ENCODE measurements at regions not wholly inside any gene's neighbourhood (a gene's known extent, or its start where the extent isn't known, plus 50 kb on each side); places are given as distances from the start of the nearest gene placed in this dataset.

GRCh38 chr1:214198571-214198970, 82.4 kb upstream of the SMYD2 start:
- CTCF ChIA-PET = interaction anchor here (2.7 kb wide), 1 partner anchor 134 kb away, joined by 8 read pairs; no protein-coding TSS in a partner anchor
- H3K27ac Mint-ChIP-seq = no peak overlapping the region
- no peaks in the 10 kb centered on the region for H3K4me1 Mint-ChIP-seq
- no peak overlapping the region for H3K4me3 Mint-ChIP-seq
- ATAC-seq (no peak), DNase-seq (no peak)
- H3K27me3 Mint-ChIP-seq = peaks cover 36% of the 10 kb centered on the region
- H3K36me3 Mint-ChIP-seq = no peaks in the 10 kb centered on the region
- no peaks in the 10 kb centered on the region for H3K9me3 Mint-ChIP-seq (ENCODE audit: low read depth)

- Mint-ChIP-seq H3K9me3 (ENCODE audit: low read depth) (no peaks in the 10 kb centered on the region), H3K36me3 (no peaks in the 10 kb centered on the region), H3K27me3 (peaks cover 28% of the 10 kb centered on the region), H3K4me1 (no peaks in the 10 kb centered on the region), H3K4me3 (no peak overlapping the region), H3K27ac (no peak overlapping the region)
- CTCF ChIA-PET = interaction anchor here (1.0 kb wide), 1 partner anchor 11 kb away, joined by 3 read pairs; no protein-coding TSS in a partner anchor
- DNase-seq = no peak
- ATAC-seq = no peak
These were observed 81.4 kb upstream of the SMYD2 start for GRCh38 chr1:214199585-214199984.

GRCh38 chr1:214202992-214203391, 78.0 kb upstream of the SMYD2 start:
- H3K4me3 Mint-ChIP-seq = no peak overlapping the region
- no peak overlapping the region for H3K27ac Mint-ChIP-seq
- DNase-seq (no peak), ATAC-seq (no peak)
- CTCF ChIA-PET = no interaction called here
- H3K4me1 Mint-ChIP-seq = no peaks in the 10 kb centered on the region
- peaks cover 29% of the 10 kb centered on the region for H3K27me3 Mint-ChIP-seq
- H3K36me3 Mint-ChIP-seq = no peaks in the 10 kb centered on the region
- H3K9me3 Mint-ChIP-seq (ENCODE audit: low read depth) = no peaks in the 10 kb centered on the region

GRCh38 chr1:214205053-214205452, 75.9 kb upstream of the SMYD2 start:
- H3K4me1 Mint-ChIP-seq = no peaks in the 10 kb centered on the region
- no peak overlapping the region for H3K4me3 Mint-ChIP-seq
- H3K27me3 Mint-ChIP-seq = peaks cover 21% of the 10 kb centered on the region
- no peaks in the 10 kb centered on the region for H3K36me3 Mint-ChIP-seq
- DNase-seq (no peak), ATAC-seq (no peak)
- CTCF ChIA-PET = no interaction called here
- H3K27ac Mint-ChIP-seq = no peak overlapping the region
- H3K9me3 Mint-ChIP-seq (ENCODE audit: low read depth) = no peaks in the 10 kb centered on the region

- no peak for ATAC-seq
- H3K4me1 Mint-ChIP-seq = no peaks in the 10 kb centered on the region
- H3K27ac Mint-ChIP-seq = no peak overlapping the region
- H3K4me3 Mint-ChIP-seq = no peak overlapping the region
- no peaks in the 10 kb centered on the region for H3K9me3 Mint-ChIP-seq (ENCODE audit: low read depth)
- DNase-seq = no peak
- CTCF ChIA-PET = interaction anchor here (0.7 to 1.7 kb wide), 2 partner anchors 123 to 124 kb away, joined by 4 to 5 read pairs; no protein-coding TSS in a partner anchor
- H3K36me3 Mint-ChIP-seq = no peaks in the 10 kb centered on the region
- peaks cover 18% of the 10 kb centered on the region for H3K27me3 Mint-ChIP-seq
These were observed 72.5 kb upstream of the SMYD2 start for GRCh38 chr1:214208460-214208859.

DNA sequence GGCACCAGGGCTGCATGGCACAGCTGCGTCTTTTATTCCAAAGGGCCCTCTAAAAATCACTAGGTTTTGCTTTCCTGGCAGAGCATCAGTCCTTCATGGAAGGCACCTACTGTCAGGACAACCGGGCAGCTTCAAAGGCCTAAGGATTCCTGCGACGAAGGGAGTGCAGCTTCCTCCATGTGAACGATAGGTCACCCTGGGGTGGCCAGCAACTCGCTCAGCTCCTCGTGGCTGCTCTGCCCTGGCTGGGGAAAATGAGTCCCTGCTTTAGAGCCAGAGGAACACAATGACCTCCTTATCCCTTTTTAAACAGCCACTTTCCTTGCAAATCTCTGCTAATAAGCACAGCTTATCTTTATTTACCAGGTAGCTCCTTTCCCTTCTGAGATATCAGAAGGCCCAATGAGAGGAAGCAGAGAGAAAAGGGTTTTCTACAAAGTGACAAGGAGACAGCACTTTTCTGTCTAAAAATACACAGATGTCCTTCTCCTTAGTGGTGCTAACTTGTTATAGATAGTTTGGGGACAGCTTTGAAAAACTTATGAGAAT, 71.6 kb upstream of the SMYD2 start:
- Mint-ChIP-seq H3K4me3 (no peak overlapping the region), H3K9me3 (ENCODE audit: low read depth) (no peaks in the 10 kb centered on the region), H3K36me3 (no peaks in the 10 kb centered on the region), H3K27me3 (peaks cover 19% of the 10 kb centered on the region), H3K27ac (no peak overlapping the region), H3K4me1 (no peaks in the 10 kb centered on the region)
- CTCF ChIA-PET = interaction anchor here (1.4 to 1.8 kb wide), 3 partner anchors 52 to 123 kb away, joined by 4 to 7 read pairs (median 7); no protein-coding TSS in a partner anchor
- DNase-seq (no peak), ATAC-seq (no peak)

DNA sequence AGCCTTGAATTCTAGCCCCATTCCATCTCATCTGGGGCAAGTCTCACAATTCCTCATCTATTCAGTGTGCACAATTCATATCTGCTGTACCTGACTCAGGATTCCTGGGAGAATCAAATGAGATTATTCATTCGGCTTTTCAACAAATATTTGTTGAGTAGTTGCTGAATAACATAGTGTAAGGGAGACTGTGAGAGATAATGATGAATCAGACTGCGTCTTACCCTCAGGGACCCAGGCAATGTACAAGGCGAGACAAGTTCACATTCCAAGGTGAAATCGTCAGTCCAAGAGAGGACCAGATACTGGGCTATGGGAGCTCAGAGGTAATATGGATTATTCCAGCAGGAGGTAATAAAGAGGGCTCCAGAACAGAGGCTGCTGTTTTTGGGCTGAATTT, 67.8 kb upstream of the SMYD2 start:
- CTCF ChIA-PET = interaction anchor here (2.2 to 2.5 kb wide), 3 partner anchors 48 to 118 kb away, joined by 13 to 15 read pairs (median 14); no protein-coding TSS in a partner anchor
- H3K36me3 Mint-ChIP-seq = no peaks in the 10 kb centered on the region

GRCh38 chr1:214214851-214215250, 66.1 kb upstream of the SMYD2 start:
- DNase-seq (no peak), ATAC-seq (no peak)
- Mint-ChIP-seq H3K4me1 (no peaks in the 10 kb centered on the region), H3K4me3 (no peak overlapping the region), H3K36me3 (no peaks in the 10 kb centered on the region), H3K9me3 (ENCODE audit: low read depth) (no peaks in the 10 kb centered on the region), H3K27ac (no peak overlapping the region), H3K27me3 (peaks cover 52% of the 10 kb centered on the region)
- CTCF ChIA-PET = interaction anchor here (0.8 to 2.5 kb wide), 8 partner anchors 15 to 117 kb away, joined by 3 to 42 read pairs (median 4); no protein-coding TSS in a partner anchor

More for the DNA sequence above, 67.8 kb upstream of the SMYD2 start:
- peaks cover 42% of the 10 kb centered on the region for H3K27me3 Mint-ChIP-seq
- no peaks in the 10 kb centered on the region for H3K9me3 Mint-ChIP-seq (ENCODE audit: low read depth)
- ATAC-seq (no peak), DNase-seq (no peak)
- no peak overlapping the region for H3K4me3 Mint-ChIP-seq
- no peaks in the 10 kb centered on the region for H3K4me1 Mint-ChIP-seq
- no peak overlapping the region for H3K27ac Mint-ChIP-seq

- no peaks in the 10 kb centered on the region for H3K4me1 Mint-ChIP-seq
- no peak overlapping the region for H3K27ac Mint-ChIP-seq
- no peak overlapping the region for H3K4me3 Mint-ChIP-seq
- H3K27me3 Mint-ChIP-seq = peaks cover 57% of the 10 kb centered on the region
- no peaks in the 10 kb centered on the region for H3K9me3 Mint-ChIP-seq (ENCODE audit: low read depth)
- no peak for DNase-seq
- CTCF ChIA-PET = no interaction called here
- no peaks in the 10 kb centered on the region for H3K36me3 Mint-ChIP-seq
- ATAC-seq = no peak
These were observed 65.4 kb upstream of the SMYD2 start for GRCh38 chr1:214215583-214215982.

GRCh38 chr1:214216021-214216420, 64.9 kb upstream of the SMYD2 start:
- Mint-ChIP-seq H3K4me1 (no peaks in the 10 kb centered on the region), H3K9me3 (ENCODE audit: low read depth) (no peaks in the 10 kb centered on the region)
- CTCF ChIA-PET = interaction anchor here (1.5 kb wide), 1 partner anchor 116 kb away, joined by 4 read pairs; no protein-coding TSS in a partner anchor

GRCh38 chr1:214216779-214217178, 64.2 kb upstream of the SMYD2 start:
- H3K4me1 Mint-ChIP-seq = no peaks in the 10 kb centered on the region
- no peak for ATAC-seq
- CTCF ChIA-PET = interaction anchor here (0.9 to 1.5 kb wide), 2 partner anchors 112 to 115 kb away, joined by 4 read pairs; no protein-coding TSS in a partner anchor
- H3K36me3 Mint-ChIP-seq = no peaks in the 10 kb centered on the region
- H3K4me3 Mint-ChIP-seq = no peak overlapping the region
- no peaks in the 10 kb centered on the region for H3K9me3 Mint-ChIP-seq (ENCODE audit: low read depth)
- no peak for DNase-seq
- peaks cover 54% of the 10 kb centered on the region for H3K27me3 Mint-ChIP-seq
- H3K27ac Mint-ChIP-seq = no peak overlapping the region

More at GRCh38 chr1:214216021-214216420, 64.9 kb upstream of the SMYD2 start:
- ATAC-seq (no peak), DNase-seq (no peak)
- peaks cover 57% of the 10 kb centered on the region for H3K27me3 Mint-ChIP-seq
- no peak overlapping the region for H3K27ac Mint-ChIP-seq
- H3K36me3 Mint-ChIP-seq = no peaks in the 10 kb centered on the region
- no peak overlapping the region for H3K4me3 Mint-ChIP-seq

DNA sequence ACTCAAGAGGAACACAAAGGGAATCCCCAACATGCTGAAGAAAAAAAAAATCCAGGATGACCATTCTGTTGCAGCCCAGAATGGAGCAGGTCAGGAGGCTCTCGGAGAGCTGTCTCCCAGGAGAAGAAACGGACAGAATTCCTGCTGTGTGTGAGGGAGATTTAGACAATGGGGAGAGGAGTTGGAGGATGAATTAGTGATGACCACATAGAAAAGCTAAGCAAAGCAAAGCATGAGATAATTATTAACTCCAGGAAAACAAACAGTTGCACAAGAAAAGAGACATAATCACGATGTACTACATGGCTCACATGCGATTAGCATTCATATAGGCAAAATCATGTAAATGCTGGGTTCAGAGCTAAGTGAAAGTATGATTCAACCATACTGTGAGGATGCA, 61.1 kb upstream of the SMYD2 start:
- Mint-ChIP-seq H3K4me3 (no peak overlapping the region), H3K36me3 (no peaks in the 10 kb centered on the region), H3K9me3 (ENCODE audit: low read depth) (no peaks in the 10 kb centered on the region), H3K27ac (no peak overlapping the region), H3K27me3 (peaks cover 48% of the 10 kb centered on the region), H3K4me1 (no peaks in the 10 kb centered on the region)
- ATAC-seq (no peak), DNase-seq (no peak)
- CTCF ChIA-PET = interaction anchor here (0.6 to 1.6 kb wide), 4 partner anchors 9 to 114 kb away, joined by 3 read pairs; no protein-coding TSS in a partner anchor

- ATAC-seq (no peak), DNase-seq (no peak)
- Mint-ChIP-seq H3K4me3 (no peak overlapping the region), H3K27me3 (peaks cover 49% of the 10 kb centered on the region), H3K27ac (no peak overlapping the region), H3K36me3 (no peaks in the 10 kb centered on the region), H3K4me1 (no peaks in the 10 kb centered on the region), H3K9me3 (ENCODE audit: low read depth) (no peaks in the 10 kb centered on the region)
- CTCF ChIA-PET = interaction anchor here (0.6 to 1.6 kb wide), 3 partner anchors 8 to 37 kb away, joined by 3 read pairs; no protein-coding TSS in a partner anchor
These were observed 60.1 kb upstream of the SMYD2 start for GRCh38 chr1:214220891-214221290.

Data from activated CD8-positive, alpha-beta memory T cell treated with anti-CD3 and anti-CD28 coated beads, Interleukin-2, amount 10 ng/mL, durations not matched to agents 7 days and 5 days (primary cell).